ENCODE measurements at regions not wholly inside any gene's neighbourhood (a gene's known extent, or its start where the extent isn't known, plus 50 kb on each side); places are given as distances from the start of the nearest gene placed in this dataset.

- no peak for TF ChIP-seq TAF1 (IDR thresholded peaks at IDR 0.05; ENCODE audit: low read depth, low read length)
- TF ChIP-seq POLR2A (IDR thresholded peaks at IDR 0.05; ENCODE audit: low read depth, low read length) = no peak
- no peak for TF ChIP-seq PAX5 (IDR thresholded peaks at IDR 0.05; ENCODE audit: insufficient read depth, low read length, severe bottlenecking)
These were observed 324.9 kb upstream of the POU3F1 start for GRCh38 chr1:38371505-38371844.

Measured in GM12891 (cell line).